NCI-H524 treated with DMSO at 0.1 percent for 48 hours (cell line): ENCODE measurements at regions not wholly inside any gene's neighbourhood (a gene's known extent, or its start where the extent isn't known, plus 50 kb on each side); places are given as distances from the start of the nearest gene placed in this dataset.

Experiments
- DNase-seq: peaks from one replicate; lab custom pipeline; 2025; lab: John Stamatoyannopoulos, UW

DNA sequence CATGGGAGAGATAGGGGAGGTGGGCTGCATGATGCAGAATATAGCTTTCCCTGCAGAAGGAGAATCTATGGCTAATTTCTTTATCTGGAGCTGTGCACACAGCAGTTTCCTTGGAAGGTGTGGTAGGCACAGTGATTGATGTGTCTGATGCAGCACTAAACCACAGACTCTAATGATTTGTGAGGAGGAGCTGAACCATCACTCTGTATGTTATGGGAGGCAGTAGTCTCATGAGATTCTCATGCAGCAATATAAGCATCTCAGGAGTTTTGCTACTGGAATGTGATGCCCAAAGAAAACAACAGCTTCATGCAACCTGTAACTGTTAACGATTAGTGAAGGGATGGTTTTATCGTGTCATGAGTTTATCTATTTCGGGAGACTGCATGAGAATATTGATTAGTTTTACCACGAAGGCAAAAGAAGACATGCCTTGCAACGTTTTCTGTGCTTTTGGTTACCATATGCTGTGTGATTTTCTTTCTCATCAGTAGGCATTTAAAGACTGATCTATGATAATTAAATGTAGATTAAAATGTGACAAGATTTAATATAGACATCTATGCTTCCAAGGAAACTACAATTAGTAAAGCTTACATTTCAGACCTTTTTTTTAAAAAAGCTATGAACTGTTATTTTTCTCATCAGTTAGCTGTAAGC lies 286.8 kb downstream of the ARL6IP6 start:
- no peak for DNase-seq

- DNase-seq = no peak
Observed at GRCh38 chr2:153004627-153005026, 286.2 kb downstream of the ARL6IP6 start.

- no peak for DNase-seq
Observed at GRCh38 chr2:152974146-152974545, 255.7 kb downstream of the ARL6IP6 start.

DNA sequence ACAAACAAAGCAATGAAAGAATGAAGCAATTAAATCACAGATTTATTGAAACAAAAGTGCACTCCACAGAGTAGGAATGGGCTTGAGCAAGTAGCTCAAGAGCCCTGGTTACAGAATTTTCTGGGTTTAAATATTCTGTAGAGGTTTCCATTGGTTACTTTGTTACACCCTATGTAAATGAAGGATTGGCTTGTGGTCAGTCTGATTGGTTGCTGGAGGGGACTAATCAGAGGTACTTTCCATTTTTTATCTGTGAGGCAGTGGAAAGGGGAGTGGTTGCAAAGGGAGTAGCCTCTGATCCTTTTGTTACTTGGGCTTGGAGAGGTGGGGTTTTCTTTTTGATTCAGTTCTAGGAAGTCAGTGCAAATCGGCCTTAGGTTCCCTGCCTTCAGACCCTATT lies 253.3 kb downstream of the ARL6IP6 start:
- DNase-seq = no peak

DNA sequence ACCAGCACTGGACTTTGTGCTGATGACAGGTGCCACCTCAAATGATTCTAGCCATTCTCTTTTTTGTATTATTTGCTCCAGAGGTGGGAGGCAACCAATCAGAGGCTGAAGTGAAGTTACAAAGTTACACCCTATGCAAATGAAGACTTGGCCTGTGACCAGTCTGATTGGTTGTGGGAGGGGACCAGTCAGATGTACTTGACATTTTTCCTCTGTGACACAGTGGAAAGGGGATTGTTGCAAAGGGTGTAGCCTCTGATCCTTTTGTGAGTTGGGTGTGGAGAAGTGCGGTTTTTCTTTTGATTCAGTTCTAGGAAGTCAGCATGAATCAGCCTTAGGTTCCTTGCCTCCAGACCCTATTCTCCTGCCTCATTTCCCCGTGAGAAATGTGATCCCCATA lies 244.0 kb downstream of the ARL6IP6 start:
- DNase-seq = no peak

GRCh38 chr2:152961351-152961750 lies 242.9 kb downstream of the ARL6IP6 start:
- DNase-seq = no peak

GRCh38 chr2:152950126-152950525 lies 231.7 kb downstream of the ARL6IP6 start:
- DNase-seq = no peak

DNA sequence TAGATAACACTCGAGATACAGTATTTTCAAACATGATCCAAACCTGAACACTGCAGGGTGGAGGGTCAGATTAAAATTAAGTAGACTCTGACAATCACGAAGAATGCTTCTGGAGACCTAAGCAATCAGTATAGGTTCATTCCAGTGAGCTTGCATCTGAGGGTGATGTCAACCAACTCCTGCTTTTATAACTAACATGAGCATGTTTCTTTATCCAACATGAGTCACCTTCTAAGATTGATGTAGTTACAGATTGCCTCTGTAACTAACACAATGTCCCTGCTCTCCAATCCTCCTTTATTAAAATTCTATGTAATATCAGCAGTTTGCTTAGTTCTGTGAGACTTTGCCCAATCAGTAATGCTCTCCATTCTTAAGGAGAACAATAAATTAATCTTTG lies 225.7 kb downstream of the ARL6IP6 start:
- no peak for DNase-seq

- DNase-seq = no peak
Observed at GRCh38 chr2:152942940-152943440, 224.6 kb downstream of the ARL6IP6 start.

DNA sequence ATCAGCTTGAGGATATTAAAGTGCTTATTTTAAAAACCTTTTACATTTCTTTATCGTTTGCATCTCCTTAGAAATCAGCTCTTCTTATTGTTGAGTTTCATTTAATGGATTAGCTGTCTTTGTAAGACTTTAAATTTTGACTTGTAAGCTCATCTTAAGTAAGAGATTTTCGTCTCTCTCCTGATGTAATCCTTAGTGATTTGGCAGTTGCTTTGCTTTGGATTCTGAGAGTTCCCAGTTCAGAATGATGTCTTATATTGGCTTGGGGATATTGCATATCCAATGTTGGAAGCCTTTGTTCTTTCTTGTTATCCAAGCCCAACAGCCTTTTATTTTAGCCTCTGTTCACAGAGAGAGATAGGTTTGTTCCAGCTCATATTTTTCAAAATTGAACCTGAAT lies 212.1 kb downstream of the ARL6IP6 start:
- no peak for DNase-seq

DNA sequence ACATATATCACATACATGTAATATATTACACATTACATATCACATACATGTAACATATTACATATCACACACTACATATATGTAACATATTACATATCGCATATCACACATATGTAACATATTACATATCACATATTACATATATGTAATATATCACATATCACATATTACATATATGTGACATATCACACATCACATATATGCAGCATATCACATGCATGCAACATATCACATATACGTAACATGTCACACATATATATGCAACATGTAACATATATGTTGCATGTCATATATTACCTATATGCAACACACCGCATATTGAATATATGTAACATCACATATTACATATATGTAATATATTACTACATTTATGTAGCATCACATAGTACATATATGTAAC lies 211.2 kb downstream of the ARL6IP6 start:
- DNase-seq = no peak

DNA sequence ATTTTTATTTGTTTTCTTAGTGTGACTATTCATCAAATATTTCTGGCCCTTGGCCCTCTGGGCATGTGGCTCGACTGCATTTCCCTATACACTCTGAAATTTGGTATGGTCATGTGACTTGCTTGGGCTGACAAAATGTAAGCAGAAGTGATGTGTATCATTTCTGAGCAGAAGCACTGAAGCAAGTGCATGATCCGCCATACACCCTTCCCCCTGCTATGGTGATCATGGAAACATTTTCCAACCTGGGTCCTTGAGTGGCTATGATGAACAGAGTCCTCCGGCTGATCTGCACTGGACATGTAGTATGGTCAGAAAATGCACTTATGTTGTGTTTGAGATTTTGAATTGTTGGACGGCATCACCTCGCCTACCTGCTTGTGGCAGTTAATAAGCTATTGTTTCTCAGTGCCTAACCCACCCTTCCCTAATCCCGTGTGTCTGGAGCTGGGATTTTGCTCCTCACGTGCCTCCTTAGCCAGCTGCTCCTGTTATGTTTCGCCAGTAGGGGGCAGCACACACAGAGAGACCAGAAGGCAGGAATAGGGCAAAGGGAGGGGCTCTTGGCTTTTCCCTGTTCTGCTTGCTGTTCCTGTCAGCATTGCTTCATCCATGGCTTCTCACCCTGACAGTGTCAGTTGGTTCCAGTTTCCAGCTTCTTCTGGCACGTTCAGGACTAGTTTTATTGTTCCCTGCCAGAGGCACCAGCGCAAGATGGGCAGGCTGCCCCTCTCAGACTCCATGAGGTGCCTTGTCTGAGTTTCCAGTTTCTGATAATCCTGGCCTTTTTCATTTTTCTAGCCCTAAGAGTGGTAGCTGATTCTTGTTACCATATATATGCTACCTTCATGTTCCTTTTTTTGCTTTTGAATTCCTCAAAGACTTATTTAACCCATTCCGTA lies 207.4 kb downstream of the ARL6IP6 start:
- DNase-seq = peak; percentile 43

DNA sequence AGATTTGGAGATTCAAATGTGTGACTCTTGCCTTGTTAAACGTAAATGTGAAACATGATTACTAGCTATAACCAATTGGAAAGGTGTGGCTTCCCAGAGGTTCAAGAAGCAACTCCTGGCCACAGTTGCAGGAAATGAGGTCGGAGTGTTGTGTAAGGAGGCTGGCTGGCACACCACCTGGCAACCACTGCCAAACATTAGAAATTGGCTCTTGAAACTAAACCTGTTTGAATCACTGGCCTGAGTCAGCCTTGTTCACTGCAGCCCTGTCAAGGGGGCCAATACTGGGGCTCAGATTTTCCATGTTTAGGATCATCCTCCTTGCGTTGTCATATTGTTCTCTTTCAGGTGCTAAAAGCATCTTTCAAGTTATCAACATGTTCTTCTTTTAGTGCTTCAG lies 206.3 kb downstream of the ARL6IP6 start:
- DNase-seq = no peak

- DNase-seq = no peak
Observed at GRCh38 chr2:152924219-152924618, 205.8 kb downstream of the ARL6IP6 start.

GRCh38 chr2:152920846-152921245 lies 202.4 kb downstream of the ARL6IP6 start:
- DNase-seq = no peak

DNA sequence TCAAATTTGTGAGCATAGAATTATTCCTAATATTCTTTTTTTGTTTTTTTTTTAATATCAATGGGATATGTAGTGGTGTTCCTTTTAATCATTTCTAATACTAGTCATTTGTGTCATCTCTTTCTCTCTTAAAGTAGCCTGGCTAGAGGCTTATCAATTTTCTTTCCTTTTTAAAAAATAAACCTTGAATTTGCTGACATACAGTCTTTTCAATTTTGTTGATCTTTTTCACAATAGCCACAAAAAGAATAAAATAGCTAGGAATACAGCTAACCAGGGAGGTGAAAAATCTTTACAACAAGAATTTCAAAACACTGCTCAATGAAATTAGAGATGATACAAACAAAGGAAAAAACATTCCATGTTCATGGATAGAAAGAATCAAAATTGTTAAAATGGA lies 192.6 kb downstream of the ARL6IP6 start:
- no peak for DNase-seq

GRCh38 chr2:152907046-152907445 lies 188.6 kb downstream of the ARL6IP6 start:
- DNase-seq = no peak

- DNase-seq = no peak
Observed at GRCh38 chr2:152894051-152894450, 175.6 kb downstream of the ARL6IP6 start.

GRCh38 chr2:152890736-152891135 lies 172.3 kb downstream of the ARL6IP6 start:
- no peak for DNase-seq

- DNase-seq = no peak
Observed at GRCh38 chr2:152883951-152884487, 165.6 kb downstream of the ARL6IP6 start.

DNA sequence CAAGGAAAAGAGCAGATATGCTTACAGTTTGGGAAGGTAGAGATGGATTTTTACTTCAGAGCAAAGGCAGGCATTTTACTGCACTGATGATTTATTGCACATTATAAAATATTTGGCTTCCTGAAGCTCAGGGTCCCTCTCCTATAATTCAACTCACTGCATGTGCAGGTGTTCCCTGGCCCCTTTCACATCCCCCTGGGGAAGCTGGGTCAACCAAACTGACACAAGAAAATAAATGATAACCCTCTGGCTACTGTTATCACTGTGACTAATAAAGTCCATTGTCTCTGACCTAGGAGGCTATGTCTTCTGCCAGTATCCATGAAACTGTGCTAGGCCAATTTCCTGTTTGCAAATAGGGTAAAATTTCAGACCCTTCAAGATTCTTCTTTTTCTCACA lies 163.1 kb downstream of the ARL6IP6 start:
- DNase-seq = no peak

GRCh38 chr2:152879275-152879674 lies 160.9 kb downstream of the ARL6IP6 start:
- DNase-seq = no peak
